ENCODE measurements at regions not wholly inside any gene's neighbourhood (a gene's known extent, or its start where the extent isn't known, plus 50 kb on each side); places are given as distances from the start of the nearest gene placed in this dataset.

DNA sequence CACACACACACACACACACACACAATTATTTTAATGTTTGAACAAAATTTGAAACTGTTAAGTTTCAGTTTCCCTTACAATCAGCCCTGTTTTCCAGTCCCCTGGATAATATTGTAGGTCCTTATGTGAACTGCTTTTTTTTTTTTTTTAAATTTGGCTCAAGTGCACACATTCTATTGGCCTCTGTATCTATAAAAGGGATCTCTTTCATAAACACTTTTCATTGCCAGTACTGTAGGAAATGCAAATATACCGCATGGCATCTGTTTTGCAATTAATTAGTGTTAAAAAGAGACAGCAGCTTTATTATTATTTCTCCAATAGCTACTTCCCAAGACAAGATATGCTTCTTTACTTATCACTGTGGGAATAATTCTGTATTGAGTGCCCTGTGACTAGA is 738.7 kb downstream of the EPHA4 start:
- TF ChIP-seq POLR2A (IDR thresholded peaks at IDR 0.05) (no peak), CTCF (IDR thresholded peaks at IDR 0.05) (no peak)
